Stomach (tissue), 4 donors: ENCODE measurements at regions not wholly inside any gene's neighbourhood (a gene's known extent, or its start where the extent isn't known, plus 50 kb on each side); places are given as distances from the start of the nearest gene placed in this dataset.

ENCODE experiments used
- CTCF ChIP-seq, 7 experiments: fragments of 450-650 bp in 4 of 7; fragments of 200-600 bp in 3 of 7; sonication (generic) in 3 of 7; IDR thresholded peaks; one replicate each; pipeline ENCODE4 v1.5.1; 2016 to 2019; ENCODE audit warnings: antibody characterized with exemption in 7 of 7, control low read depth in 2 of 7, mild to moderate bottlenecking in 1 of 7
- EP300 ChIP-seq: sonication (generic); formaldehyde crosslinking; IDR thresholded peaks from one replicate; pipeline ENCODE4 v1.6.1; 2017; ENCODE audit warnings: antibody characterized with exemption
- POLR2A ChIP-seq, 4 donors: fragments of 450-650 bp; IDR thresholded peaks; one replicate each; pipeline ENCODE4 v1.6.1; 2016; ENCODE audit warnings: antibody characterized with exemption in 4 of 4, control low read depth in 2 of 4, mild to moderate bottlenecking in 1 of 4, moderate library complexity in 1 of 4
- POLR2AphosphoS5 ChIP-seq, 3 donors: sonication (generic); formaldehyde crosslinking; IDR thresholded peaks; one replicate each; pipeline ENCODE4 v1.6.1; 2016; ENCODE audit warnings: antibody characterized with exemption in 3 of 3

- TF ChIP-seq POLR2A (IDR thresholded peaks at IDR 0.05) (no peak), CTCF (IDR thresholded peaks at IDR 0.05) (no peak), POLR2AphosphoS5 (IDR thresholded peaks at IDR 0.05) (no peak), EP300 (no peak)
Observed at GRCh38 chr4:180207921-180208320, 2035.3 kb upstream of the TENM3 start.
